ENCODE measurements at regions not wholly inside any gene's neighbourhood (a gene's known extent, or its start where the extent isn't known, plus 50 kb on each side); places are given as distances from the start of the nearest gene placed in this dataset.

- TF ChIP-seq POLR2A (IDR thresholded peaks at IDR 0.05) (no peak), CTCF (IDR thresholded peaks at IDR 0.05) (no peak)
Measured at GRCh38 chr9:81245254-81245956, 443.9 kb downstream of the TLE1 start.

Data from vagina (tissue), 2 donors.